ENCODE measurements at regions not wholly inside any gene's neighbourhood (a gene's known extent, or its start where the extent isn't known, plus 50 kb on each side); places are given as distances from the start of the nearest gene placed in this dataset.

DNA sequence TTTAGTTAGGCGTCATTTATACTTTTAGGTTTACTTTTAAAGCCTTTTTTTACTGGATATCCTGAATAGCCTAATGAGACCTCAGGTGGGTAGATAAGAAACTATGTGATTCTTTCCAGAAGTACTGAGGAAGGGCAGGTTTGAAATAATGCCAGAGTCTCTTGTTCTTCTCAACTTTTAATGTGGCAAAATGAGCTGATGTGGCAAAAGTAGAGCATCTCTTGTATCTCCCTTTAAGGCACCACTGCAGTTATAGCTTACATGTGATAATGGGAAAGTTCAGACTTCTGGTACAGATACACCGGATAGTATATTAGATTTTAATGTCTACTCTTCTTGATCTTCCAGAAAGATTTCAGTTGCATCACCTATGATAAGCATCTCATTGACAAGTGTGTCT, 1124.8 kb downstream of the LRFN5 start:
- TF ChIP-seq, protein P1, sequence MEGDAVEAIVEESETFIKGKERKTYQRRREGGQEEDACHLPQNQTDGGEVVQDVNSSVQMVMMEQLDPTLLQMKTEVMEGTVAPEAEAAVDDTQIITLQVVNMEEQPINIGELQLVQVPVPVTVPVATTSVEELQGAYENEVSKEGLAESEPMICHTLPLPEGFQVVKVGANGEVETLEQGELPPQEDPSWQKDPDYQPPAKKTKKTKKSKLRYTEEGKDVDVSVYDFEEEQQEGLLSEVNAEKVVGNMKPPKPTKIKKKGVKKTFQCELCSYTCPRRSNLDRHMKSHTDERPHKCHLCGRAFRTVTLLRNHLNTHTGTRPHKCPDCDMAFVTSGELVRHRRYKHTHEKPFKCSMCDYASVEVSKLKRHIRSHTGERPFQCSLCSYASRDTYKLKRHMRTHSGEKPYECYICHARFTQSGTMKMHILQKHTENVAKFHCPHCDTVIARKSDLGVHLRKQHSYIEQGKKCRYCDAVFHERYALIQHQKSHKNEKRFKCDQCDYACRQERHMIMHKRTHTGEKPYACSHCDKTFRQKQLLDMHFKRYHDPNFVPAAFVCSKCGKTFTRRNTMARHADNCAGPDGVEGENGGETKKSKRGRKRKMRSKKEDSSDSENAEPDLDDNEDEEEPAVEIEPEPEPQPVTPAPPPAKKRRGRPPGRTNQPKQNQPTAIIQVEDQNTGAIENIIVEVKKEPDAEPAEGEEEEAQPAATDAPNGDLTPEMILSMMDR (IDR thresholded peaks at IDR 0.05; ENCODE audit: borderline replicate concordance, control extremely low read depth, extremely low read depth, insufficient read depth, missing control alignments), result no peak

DNA sequence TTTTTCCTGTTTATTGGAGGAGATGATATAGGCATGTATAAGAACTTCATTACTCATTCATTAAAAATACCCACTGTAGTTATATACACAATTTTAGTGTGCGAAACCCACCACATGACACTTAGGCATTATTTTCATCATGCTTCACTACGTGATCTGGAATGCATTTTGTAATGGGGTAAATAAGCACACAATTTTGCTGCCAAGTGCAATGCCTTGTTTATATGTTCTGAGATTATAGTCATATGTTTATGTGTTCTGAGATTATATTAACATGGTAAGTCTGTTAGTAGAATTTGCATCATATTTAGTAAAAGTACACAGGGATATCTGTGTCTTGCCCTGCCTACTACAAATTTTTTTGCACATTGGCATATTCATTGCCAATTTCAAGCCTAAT, 1123.0 kb downstream of the LRFN5 start:
- DNase-seq (ENCODE audit: low spot score), result no peak
- TF ChIP-seq, protein P1 (IDR thresholded peaks at IDR 0.05; ENCODE audit: borderline replicate concordance, control extremely low read depth, extremely low read depth, insufficient read depth, missing control alignments), result no peak
- in situ Hi-C loops (cut with MboI; ENCODE audit: low sequenced_read_pairs, unreplicated experiment), result no loop called here

More for the DNA sequence above, 1124.8 kb downstream of the LRFN5 start:
- in situ Hi-C loops (cut with MboI; ENCODE audit: low sequenced_read_pairs, unreplicated experiment), result no loop called here
- no peak for DNase-seq (ENCODE audit: low spot score)

DNA sequence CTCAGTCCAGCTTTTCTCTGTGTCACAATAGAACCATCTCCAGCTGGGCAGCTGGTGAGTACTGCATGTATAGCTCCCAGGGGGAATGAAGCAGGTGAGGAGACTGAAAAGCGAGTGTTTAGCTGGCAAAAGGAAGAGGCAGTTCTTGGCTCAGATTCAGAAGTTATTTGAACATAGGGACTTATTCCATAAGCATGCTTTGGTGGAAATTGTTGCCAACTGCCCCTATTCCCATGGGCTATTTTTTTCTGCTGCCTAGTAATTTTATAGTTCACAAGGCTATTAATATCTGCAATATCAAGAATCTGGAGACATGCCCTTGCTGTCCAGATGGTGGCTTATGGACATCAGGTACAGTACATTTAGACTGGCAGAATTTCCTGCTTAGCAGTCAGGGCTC, 1112.7 kb downstream of the LRFN5 start:
- DNase-seq (ENCODE audit: low spot score), result no peak
- TF ChIP-seq, protein P1 (IDR thresholded peaks at IDR 0.05; ENCODE audit: borderline replicate concordance, control extremely low read depth, extremely low read depth, insufficient read depth, missing control alignments), result no peak
- in situ Hi-C loops (cut with MboI; ENCODE audit: low sequenced_read_pairs, unreplicated experiment), result no loop called here

DNA sequence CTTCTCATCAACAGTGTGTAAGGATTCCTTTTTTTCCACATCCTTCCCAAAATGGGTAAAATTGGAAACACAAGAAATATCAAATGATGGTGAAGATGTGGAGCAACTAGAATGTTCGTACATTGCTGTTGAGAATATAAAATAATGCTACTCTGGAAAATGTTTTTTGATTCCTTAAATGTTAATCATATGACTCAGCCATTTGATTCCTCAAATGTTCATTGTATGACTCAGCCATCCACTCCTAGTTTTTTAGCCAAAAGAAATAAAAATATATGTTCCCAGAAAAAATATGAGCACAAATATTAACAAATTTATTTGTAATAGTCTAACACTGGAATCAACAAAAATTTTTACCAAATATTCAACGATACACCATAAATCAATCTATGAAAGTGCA, 1108.6 kb downstream of the LRFN5 start:
- in situ Hi-C loops (cut with MboI; ENCODE audit: low sequenced_read_pairs, unreplicated experiment), result no loop called here
- TF ChIP-seq, protein P1 (IDR thresholded peaks at IDR 0.05; ENCODE audit: borderline replicate concordance, control extremely low read depth, extremely low read depth, insufficient read depth, missing control alignments), result no peak
- no peak for DNase-seq (ENCODE audit: low spot score)

DNA sequence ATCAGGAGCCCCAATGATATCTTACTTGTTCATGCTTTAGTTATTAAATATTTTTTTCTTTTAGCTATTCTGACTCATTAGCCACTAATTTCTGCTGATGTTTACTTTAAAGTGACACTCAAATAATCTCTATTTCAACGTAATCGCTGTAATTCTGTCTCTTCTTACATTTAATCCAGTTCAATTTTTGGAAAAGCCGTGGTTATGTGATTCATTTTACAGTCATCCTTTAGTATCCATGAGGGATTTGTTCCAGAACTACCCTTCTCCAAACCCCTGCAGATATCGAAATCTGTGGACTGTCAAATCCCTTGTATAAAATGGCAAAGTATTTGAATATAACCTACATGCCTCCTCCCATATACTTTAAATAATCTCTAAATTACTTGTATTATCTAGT, 1103.4 kb downstream of the LRFN5 start:
- TF ChIP-seq, protein P1 (IDR thresholded peaks at IDR 0.05; ENCODE audit: borderline replicate concordance, control extremely low read depth, extremely low read depth, insufficient read depth, missing control alignments), result no peak
- no peak for DNase-seq (ENCODE audit: low spot score)
- in situ Hi-C loops (cut with MboI; ENCODE audit: low sequenced_read_pairs, unreplicated experiment), result no loop called here

DNA sequence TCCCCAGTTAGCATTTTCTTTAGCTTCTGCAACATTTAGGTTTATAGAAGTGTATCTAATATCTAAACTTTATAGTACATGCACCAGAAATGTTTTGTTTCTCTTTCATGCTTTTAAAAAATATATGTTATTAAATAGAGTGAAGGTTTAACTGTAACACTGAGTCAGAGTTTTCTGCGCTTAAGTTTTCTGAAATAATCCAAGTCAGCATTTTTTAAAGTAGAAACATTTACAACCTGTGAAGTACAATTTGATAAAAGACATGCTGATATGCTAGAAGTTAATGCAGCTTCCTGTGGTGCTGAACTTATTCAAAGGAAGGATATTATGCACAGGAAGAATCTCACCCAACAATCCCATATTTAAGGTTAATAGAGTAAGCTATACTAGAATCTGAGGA, 1096.8 kb downstream of the LRFN5 start:
- TF ChIP-seq, protein P1 (IDR thresholded peaks at IDR 0.05; ENCODE audit: borderline replicate concordance, control extremely low read depth, extremely low read depth, insufficient read depth, missing control alignments), result no peak
- in situ Hi-C loops (cut with MboI; ENCODE audit: low sequenced_read_pairs, unreplicated experiment), result no loop called here
- no peak for DNase-seq (ENCODE audit: low spot score)

DNA sequence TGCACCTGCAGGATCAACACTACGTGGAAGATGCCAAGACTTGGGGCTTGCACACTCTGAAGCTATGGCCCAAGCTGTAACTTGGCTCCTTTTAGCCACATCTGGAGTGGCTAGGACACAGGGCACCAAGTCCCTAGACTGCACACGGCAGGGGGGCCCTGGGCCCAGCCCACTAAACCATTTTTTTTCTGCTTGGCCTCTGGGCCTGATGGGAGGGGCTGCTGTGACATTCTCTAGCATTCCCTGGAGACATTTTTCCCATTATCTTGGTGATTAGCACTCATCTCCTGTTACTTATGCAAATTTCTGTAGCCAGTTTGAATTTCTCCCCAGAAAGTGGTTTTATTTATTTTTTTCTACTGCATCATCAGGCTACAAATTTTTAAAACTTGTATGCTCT, 1080.7 kb downstream of the LRFN5 start:
- TF ChIP-seq, protein P1 (IDR thresholded peaks at IDR 0.05; ENCODE audit: borderline replicate concordance, control extremely low read depth, extremely low read depth, insufficient read depth, missing control alignments), result no peak
- no peak for DNase-seq (ENCODE audit: low spot score)

More for the DNA sequence above, 1080.7 kb downstream of the LRFN5 start:
- in situ Hi-C loops (cut with MboI; ENCODE audit: low sequenced_read_pairs, unreplicated experiment), result no loop called here

Measured in GM13976 (cell line).